LNCaP clone FGC (cell line): ENCODE measurements at regions not wholly inside any gene's neighbourhood (a gene's known extent, or its start where the extent isn't known, plus 50 kb on each side); places are given as distances from the start of the nearest gene placed in this dataset.

ENCODE experiments used
- DNase-seq: peaks from one replicate; pipeline ENCODE4 v3.0.0-alpha.2; 2011; ENCODE audit warnings: low read depth
- H3K4me3 ChIP-seq: 2 replicates; pipeline ENCODE4 v1.5.1; 2011; ENCODE audit warnings: mild to moderate bottlenecking, low read depth, low read length, control low read depth
- TF ChIP-seq, protein P1 (sequence below): IDR thresholded peaks from 2 replicates; pipeline ENCODE4 v1.5.1; 2012; ENCODE audit warnings: mild to moderate bottlenecking; ENCODE audit not compliant: control insufficient read depth, insufficient read depth; ENCODE audit errors: extremely low read depth

DNA sequence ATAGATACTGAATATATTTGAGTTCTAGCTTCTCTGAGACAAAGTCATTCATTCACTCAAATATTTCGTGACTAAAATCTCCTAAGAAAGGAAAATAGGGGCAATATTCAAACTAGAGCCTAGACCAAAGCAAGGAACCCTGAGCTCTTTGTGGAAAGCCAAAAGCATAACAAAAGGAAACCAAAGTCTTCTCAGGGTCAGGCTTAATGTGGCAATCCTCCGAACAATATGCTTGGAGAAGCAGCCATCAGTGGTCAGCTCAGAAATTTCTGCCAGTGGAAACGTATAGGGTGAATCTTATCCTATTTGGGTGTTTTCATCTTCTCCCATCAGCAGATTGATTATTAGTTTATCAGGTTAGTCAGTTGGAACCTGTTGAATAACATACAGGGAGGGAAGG is 151.3 kb upstream of the SLC13A1 start:
- TF ChIP-seq, protein P1, sequence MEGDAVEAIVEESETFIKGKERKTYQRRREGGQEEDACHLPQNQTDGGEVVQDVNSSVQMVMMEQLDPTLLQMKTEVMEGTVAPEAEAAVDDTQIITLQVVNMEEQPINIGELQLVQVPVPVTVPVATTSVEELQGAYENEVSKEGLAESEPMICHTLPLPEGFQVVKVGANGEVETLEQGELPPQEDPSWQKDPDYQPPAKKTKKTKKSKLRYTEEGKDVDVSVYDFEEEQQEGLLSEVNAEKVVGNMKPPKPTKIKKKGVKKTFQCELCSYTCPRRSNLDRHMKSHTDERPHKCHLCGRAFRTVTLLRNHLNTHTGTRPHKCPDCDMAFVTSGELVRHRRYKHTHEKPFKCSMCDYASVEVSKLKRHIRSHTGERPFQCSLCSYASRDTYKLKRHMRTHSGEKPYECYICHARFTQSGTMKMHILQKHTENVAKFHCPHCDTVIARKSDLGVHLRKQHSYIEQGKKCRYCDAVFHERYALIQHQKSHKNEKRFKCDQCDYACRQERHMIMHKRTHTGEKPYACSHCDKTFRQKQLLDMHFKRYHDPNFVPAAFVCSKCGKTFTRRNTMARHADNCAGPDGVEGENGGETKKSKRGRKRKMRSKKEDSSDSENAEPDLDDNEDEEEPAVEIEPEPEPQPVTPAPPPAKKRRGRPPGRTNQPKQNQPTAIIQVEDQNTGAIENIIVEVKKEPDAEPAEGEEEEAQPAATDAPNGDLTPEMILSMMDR, result no peak
- no peak overlapping the region for H3K4me3 ChIP-seq
- no peak for DNase-seq

DNA sequence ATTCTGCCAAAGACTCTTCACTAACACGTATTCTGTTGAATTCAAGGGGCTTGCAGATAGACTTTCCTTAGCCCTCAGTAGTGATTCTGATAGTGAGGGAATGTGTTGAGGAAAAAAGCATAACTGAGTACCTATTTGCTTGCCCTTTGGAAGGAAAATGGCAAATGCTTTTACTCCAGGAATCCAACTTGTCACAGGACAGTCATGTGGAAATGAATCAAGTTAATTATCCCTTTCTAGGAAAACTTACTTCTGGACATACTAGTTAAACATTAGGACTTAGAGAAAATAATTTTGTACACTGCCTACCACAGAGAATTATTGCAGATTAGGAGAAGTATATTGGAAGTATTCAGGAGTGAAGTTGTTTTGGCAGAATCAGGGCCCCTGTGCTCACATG is 148.9 kb upstream of the SLC13A1 start:
- TF ChIP-seq, protein P1, result no peak
- H3K4me3 ChIP-seq, result no peak overlapping the region
- no peak for DNase-seq

DNA sequence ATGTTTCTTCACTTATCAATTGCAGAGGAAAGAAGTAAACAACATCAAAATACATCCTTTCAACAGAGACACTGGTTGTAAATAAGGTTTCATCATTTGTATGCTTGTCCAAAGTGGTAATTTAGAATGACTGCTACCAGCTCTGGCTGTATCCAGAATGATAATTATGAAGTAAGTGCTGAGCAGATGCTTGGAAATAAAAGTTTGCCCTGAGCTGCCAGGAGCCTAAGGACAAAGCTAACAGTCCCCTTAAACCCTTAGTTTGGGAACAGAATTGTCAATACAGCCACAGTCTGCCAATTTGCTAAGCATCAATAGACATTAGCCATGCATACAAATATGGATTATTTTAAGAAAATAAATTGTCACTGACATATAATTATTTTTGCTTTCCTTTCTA is 147.0 kb upstream of the SLC13A1 start:
- TF ChIP-seq, protein P1, result no peak
- DNase-seq, result no peak
- no peak overlapping the region for H3K4me3 ChIP-seq

DNA sequence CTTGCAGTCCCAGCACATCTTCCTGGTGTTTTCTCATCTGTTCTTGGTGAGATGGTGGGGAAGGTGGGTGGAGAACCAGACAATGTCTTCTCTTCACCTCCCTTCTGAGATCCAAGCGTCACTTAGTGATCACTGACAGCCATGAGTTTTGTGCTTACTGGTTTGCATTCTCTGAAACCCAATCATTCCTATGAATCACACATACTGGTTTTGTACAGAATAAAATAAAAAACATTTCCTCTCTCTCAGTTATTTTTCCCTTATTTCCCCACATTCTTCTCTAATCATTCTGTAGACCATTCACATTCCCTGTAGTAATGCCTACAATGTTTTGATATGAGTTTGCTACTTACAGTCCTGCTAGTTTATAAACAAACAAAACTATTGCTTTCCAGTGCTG is 143.8 kb upstream of the SLC13A1 start:
- H3K4me3 ChIP-seq, result no peak overlapping the region
- no peak for DNase-seq
- TF ChIP-seq, protein P1, result no peak

DNA sequence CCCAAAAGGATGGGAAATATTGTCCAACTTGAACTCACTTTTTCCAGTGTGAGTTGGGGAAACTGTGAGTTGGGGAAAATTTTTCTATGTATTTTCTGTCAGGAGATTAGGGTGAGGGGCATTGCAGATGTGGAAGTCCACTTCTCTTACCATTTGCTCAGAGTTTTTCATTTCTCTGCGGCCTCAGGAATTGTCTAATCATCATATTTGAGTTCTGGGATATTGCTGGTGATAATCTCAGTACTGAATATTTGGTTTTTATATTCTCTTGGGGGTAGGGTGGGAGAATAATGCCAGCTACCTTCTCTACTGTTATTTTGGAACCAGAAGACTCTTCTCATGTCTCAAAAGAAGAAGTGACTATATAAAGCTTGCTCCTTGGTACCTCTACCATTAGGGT is 141.3 kb upstream of the SLC13A1 start:
- TF ChIP-seq, protein P1, result no peak
- DNase-seq, result no peak
- H3K4me3 ChIP-seq, result no peak overlapping the region

DNA sequence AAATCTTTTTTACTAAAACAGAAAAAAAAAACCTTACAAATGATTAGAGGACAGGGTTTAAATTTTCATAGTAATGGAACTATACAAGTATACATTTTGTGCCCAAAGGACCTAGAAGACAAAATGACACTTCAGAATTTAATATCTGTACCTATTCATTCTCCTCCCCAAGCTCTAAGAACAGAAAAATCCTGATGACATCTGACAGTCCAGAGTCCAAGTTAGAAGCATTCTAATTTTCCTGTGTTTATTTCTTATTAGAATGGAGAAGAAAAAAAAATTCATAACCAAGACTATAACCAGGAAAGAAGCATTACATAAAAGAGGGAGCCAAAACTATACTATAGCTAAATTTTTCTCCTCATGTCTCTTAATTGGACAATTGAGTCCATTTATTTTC is 138.9 kb upstream of the SLC13A1 start:
- DNase-seq, result no peak
- H3K4me3 ChIP-seq, result no peak overlapping the region
- TF ChIP-seq, protein P1, result no peak

DNA sequence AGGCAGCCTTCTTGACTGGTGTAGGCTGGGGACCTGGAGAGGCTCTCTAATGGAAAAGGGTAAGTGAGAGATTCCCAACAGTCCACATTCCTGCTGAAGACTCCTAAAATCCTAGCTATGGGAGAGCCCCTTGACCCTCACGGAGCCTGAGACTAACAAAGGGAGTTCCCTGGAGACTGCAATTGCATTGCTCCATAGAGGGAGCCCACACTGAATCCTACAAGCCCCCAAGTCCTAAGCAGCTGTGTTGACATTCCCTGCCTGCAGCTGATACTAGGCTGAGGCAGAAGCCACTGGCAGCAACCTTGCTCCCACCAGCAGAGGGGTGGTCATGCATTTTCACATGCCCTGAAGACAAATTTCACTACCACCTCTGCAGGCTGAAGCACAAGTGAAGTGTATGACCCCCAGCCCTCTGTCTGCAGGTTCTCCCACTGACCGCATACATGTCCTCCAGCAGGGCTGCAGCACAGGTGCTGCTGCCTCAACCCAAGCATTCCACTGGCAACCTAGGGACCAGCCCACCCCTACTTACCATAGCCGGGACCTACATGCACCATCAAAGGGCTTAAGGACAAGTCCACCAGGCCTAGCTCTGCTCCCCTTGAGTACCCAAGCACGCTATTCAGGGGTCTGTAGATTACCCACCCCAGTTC is 130.3 kb upstream of the SLC13A1 start:
- H3K4me3 ChIP-seq, result no peak overlapping the region
- TF ChIP-seq, protein P1, result no peak
- no peak for DNase-seq
